ENCODE measurements at regions not wholly inside any gene's neighbourhood (a gene's known extent, or its start where the extent isn't known, plus 50 kb on each side); places are given as distances from the start of the nearest gene placed in this dataset.

- H3K36me3 ChIP-seq: no peaks in the 10 kb centered on the region
- peaks cover 0 to 4% (median 0%) of the 10 kb centered on the region in 3 donors for H3K4me1 ChIP-seq
- TF ChIP-seq POLR2A (IDR thresholded peaks at IDR 0.05): no peak
- TF ChIP-seq CTCF (IDR thresholded peaks at IDR 0.05): no peak
- peaks cover 0 to 9% (median 0%) of the 10 kb centered on the region in 3 donors for H3K9me3 ChIP-seq
- no peak for DNase-seq
- 89 to 94% methylated on average over 1 of the region's 1 CpG for WGBS, 2 donors
- H3K27ac ChIP-seq: no peak overlapping the region
- no peaks in the 10 kb centered on the region for H3K27me3 ChIP-seq
- no peak overlapping the region for H3K4me3 ChIP-seq
- intact Hi-C loops (cut with DNase I): no loop called here
These were observed 160.3 kb upstream of the VEGFC start for GRCh38 chr4:176953021-176953420.

- no peak overlapping the region for H3K4me3 ChIP-seq
- H3K4me1 ChIP-seq: no peaks in the 10 kb centered on the region
These were observed 164.8 kb upstream of the VEGFC start for GRCh38 chr4:176957353-176958118.

GRCh38 chr4:176959980-176960379 is 167.3 kb upstream of the VEGFC start:
- no peak overlapping the region for H3K27ac ChIP-seq
- H3K36me3 ChIP-seq: no peaks in the 10 kb centered on the region
- no peak overlapping the region for H3K4me3 ChIP-seq
- 84 to 92% methylated on average over 5 of the region's 5 CpGs for WGBS, 2 donors
- no peaks in the 10 kb centered on the region for H3K27me3 ChIP-seq
- intact Hi-C loops (cut with DNase I): no loop called here
- TF ChIP-seq POLR2A (IDR thresholded peaks at IDR 0.05) (no peak), CTCF (IDR thresholded peaks at IDR 0.05) (no peak)
- DNase-seq: no peak
- no peaks in the 10 kb centered on the region for H3K4me1 ChIP-seq
- peaks cover 0 to 7% (median 0%) of the 10 kb centered on the region in 3 donors for H3K9me3 ChIP-seq

More at GRCh38 chr4:176957353-176958118, 164.8 kb upstream of the VEGFC start:
- intact Hi-C loops (cut with DNase I): no loop called here
- DNase-seq: no peak
- TF ChIP-seq POLR2A (IDR thresholded peaks at IDR 0.05): no peak
- TF ChIP-seq CTCF (IDR thresholded peaks at IDR 0.05): no peak
- Histone ChIP-seq H3K9me3 (peaks cover 0 to 9% (median 0%) of the 10 kb centered on the region in 3 donors), H3K27ac (no peak overlapping the region), H3K27me3 (no peaks in the 10 kb centered on the region), H3K36me3 (no peaks in the 10 kb centered on the region)
- WGBS, 2 donors: 62 to 74% methylated on average over 3 of the region's 3 CpGs

- DNase-seq: no peak
- H3K27ac ChIP-seq: no peak overlapping the region
- WGBS, 2 donors: 62 to 63% methylated on average over 2 of the region's 2 CpGs
These were observed 170.4 kb upstream of the VEGFC start for GRCh38 chr4:176963121-176963520.

More at GRCh38 chr4:176963121-176963520, 170.4 kb upstream of the VEGFC start:
- no peaks in the 10 kb centered on the region for H3K9me3 ChIP-seq
- TF ChIP-seq POLR2A (IDR thresholded peaks at IDR 0.05) (no peak), CTCF (IDR thresholded peaks at IDR 0.05) (no peak)
- H3K36me3 ChIP-seq: no peaks in the 10 kb centered on the region
- H3K4me3 ChIP-seq: no peak overlapping the region
- no peaks in the 10 kb centered on the region for H3K27me3 ChIP-seq
- intact Hi-C loops (cut with DNase I): no loop called here
- H3K4me1 ChIP-seq: no peaks in the 10 kb centered on the region
